Transverse colon (tissue), 3 donors: ENCODE measurements at regions not wholly inside any gene's neighbourhood (a gene's known extent, or its start where the extent isn't known, plus 50 kb on each side); places are given as distances from the start of the nearest gene placed in this dataset.

Experiments used
- CTCF ChIP-seq, 5 experiments: fragments of 200-600 bp in 3 of 5; fragments of 450-650 bp in 2 of 5; sonication (generic) in 3 of 5; IDR thresholded peaks; 1 replicate in 2 of 5; 2 replicates in 3 of 5; pipeline ENCODE4 v1.5.1; 2016 to 2017; ENCODE audit warnings: antibody characterized with exemption in 5 of 5, inconsistent platforms in 3 of 5, mild to moderate bottlenecking in 2 of 5, moderate library complexity in 1 of 5
- POLR2A ChIP-seq: fragments of 450-650 bp; IDR thresholded peaks from one replicate; pipeline ENCODE4 v1.6.1; 2016; ENCODE audit warnings: antibody characterized with exemption, mild to moderate bottlenecking, moderate library complexity

- TF ChIP-seq CTCF (IDR thresholded peaks at IDR 0.05) (no peak), POLR2A (no peak)
These were observed 372.6 kb downstream of the AEBP2 start for GRCh38 chr12:19811922-19812321.
